ENCODE measurements at regions not wholly inside any gene's neighbourhood (a gene's known extent, or its start where the extent isn't known, plus 50 kb on each side); places are given as distances from the start of the nearest gene placed in this dataset.

- TF ChIP-seq CTCF (IDR thresholded peaks at IDR 0.05): no peak
- TF ChIP-seq POLR2A (IDR thresholded peaks at IDR 0.05): no peak
- no peak for TF ChIP-seq POLR2AphosphoS5 (IDR thresholded peaks at IDR 0.05; ENCODE audit: insufficient read depth in 1 of 2, low read depth in 1 of 2)
Observed at GRCh38 chr19:30160426-30160825, 211.8 kb upstream of the ZNF536 start.
